ENCODE measurements at regions not wholly inside any gene's neighbourhood (a gene's known extent, or its start where the extent isn't known, plus 50 kb on each side); places are given as distances from the start of the nearest gene placed in this dataset.

DNA sequence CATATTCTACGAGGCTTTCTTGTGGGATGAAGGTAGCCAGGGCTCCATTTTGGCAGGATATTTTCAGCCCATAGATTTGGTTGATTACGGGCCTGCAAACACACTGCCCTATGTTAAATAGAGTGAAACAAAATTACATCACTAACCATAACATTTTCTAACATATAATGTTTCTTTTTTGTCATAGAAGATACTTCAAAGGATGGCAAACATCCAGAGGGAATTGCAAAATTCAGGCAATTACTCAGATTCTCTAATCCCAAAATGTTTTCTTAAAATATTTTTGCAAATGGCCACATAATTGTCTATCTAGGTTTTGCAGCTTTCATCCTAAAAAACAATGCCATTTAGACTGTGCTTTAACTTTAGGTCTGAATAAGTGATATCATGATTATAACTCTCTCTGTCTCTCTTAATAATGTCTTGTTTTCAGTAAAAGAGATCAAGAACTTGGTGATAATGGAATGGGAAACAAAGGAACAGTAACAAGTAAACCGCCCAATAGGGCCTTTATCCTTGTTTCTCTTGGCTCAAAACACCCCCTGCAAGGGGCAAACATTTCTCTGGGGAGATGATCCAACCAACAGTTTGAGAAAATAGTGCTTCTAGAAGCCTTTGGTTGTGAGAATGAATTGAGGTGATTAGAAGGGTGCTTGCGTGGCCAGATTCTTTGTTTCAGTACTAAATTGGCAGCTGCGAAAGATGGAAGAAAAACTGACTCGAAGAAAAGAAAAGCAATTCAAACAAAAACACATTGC is 54.4 kb upstream of the BTG1 start:
- no peak for DNase-seq

DNA sequence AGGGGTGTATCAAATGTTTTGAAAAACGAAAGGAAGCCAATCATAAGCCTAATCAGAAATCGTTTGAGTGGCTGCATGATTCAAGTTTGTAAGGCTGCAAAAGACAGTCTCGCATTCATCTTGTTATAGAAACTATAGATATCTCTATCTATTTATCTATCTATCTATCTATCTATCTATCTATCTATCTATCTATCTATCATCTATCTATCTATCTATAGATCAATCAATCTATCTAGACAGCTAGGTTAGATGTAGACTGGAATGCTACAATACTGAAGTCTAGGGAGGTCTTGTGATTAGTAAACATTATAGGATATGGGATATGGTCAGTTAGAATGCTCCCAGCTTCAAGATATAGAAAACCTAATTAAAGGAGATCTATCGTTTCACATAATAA is 52.2 kb upstream of the BTG1 start:
- DNase-seq, result no peak

DNA sequence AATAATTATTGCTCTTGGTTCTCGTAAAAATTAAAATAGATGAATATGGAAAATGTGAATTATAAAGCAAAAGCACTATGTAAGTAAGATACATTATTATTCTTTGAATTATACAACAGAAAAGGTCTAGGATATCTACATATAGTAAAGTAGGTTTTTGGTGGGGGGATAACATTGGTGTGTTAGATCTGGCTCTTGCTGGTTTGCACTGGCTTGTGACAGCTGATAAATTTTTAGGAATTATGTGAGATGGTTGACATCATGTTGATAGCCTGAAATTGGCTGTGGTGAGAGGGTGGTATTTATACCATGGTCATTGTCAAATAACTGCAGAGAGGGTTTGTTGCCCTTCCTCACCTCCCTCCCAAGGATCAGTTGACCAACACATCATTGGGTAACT is 50.7 kb upstream of the BTG1 start:
- DNase-seq, result no peak
